Skeletal muscle tissue (tissue), 3 donors: ENCODE measurements at regions not wholly inside any gene's neighbourhood (a gene's known extent, or its start where the extent isn't known, plus 50 kb on each side); places are given as distances from the start of the nearest gene placed in this dataset.

Source experiments
- H3K27ac ChIP-seq: one replicate; pipeline ENCODE4 v1.7.0; 2013; ENCODE audit warnings: mild to moderate bottlenecking, low read depth, low read length, inconsistent platforms
- H3K27me3 ChIP-seq, 3 donors: one replicate each; pipeline ENCODE4 v1.7.0; 2013; ENCODE audit warnings: low read length in 3 of 3; ENCODE audit not compliant: control insufficient read depth in 3 of 3, insufficient read depth in 3 of 3
- H3K36me3 ChIP-seq, 3 donors: one replicate each; pipeline ENCODE4 v1.7.0; 2013; ENCODE audit warnings: low read length in 3 of 3; ENCODE audit not compliant: control insufficient read depth in 3 of 3, insufficient read depth in 3 of 3
- H3K4me1 ChIP-seq, 3 donors: one replicate each; pipeline ENCODE4 v1.7.0; 2013; ENCODE audit warnings: low read length in 3 of 3, mild to moderate bottlenecking in 3 of 3; ENCODE audit not compliant: control insufficient read depth in 3 of 3, insufficient read depth in 3 of 3
- H3K4me3 ChIP-seq, 3 donors: one replicate each; pipeline ENCODE4 v1.7.0; 2013; ENCODE audit warnings: low read length in 3 of 3
- H3K9ac ChIP-seq, 3 donors: one replicate each; pipeline ENCODE4 v1.7.0; 2013; ENCODE audit warnings: low read length in 3 of 3, mild to moderate bottlenecking in 3 of 3, moderate library complexity in 2 of 3, low read depth in 1 of 3
- H3K9me3 ChIP-seq, 3 donors: one replicate each; pipeline ENCODE4 v1.7.0; 2013; ENCODE audit warnings: low read length in 3 of 3; ENCODE audit not compliant: control insufficient read depth in 3 of 3
- donor health status: Osteomylitis.

DNA sequence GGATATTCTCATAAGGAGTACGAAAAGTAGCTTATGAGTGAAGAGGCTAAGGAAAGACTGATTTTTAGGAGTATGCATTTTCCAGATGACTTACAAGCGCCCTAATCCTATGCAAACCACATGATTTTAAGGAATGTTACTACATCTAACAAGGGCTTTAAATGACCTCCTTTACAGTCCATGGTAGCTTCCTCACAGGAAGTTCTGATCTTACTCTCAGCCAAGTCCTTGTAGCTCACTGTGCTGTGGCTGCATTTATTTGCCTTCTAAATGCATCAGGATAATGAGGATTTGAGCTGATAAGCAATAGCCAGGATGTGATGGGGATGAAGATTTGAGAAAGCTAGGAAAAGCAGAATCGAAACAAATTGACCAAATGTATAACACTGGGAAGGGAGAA is 896.0 kb downstream of the MCTP2 start:
- Histone ChIP-seq H3K9me3 (no peaks in the 10 kb centered on the region), H3K27ac (no peak overlapping the region), H3K36me3 (no peaks in the 10 kb centered on the region), H3K27me3 (no peaks in the 10 kb centered on the region), H3K4me1 (peaks cover 0 to 6% (median 3%) of the 10 kb centered on the region in 3 donors), H3K9ac (no peak overlapping the region), H3K4me3 (no peak overlapping the region)

- peaks cover 0 to 6% (median 3%) of the 10 kb centered on the region in 3 donors for H3K4me1 ChIP-seq
- no peak overlapping the region for H3K27ac ChIP-seq
- H3K9ac ChIP-seq: no peak overlapping the region
- H3K9me3 ChIP-seq: no peaks in the 10 kb centered on the region
- H3K36me3 ChIP-seq: no peaks in the 10 kb centered on the region
- H3K27me3 ChIP-seq: no peaks in the 10 kb centered on the region
- no peak overlapping the region for H3K4me3 ChIP-seq
These were observed 898.2 kb downstream of the MCTP2 start for GRCh38 chr15:95129574-95129973.

GRCh38 chr15:95131131-95131556 is 899.8 kb downstream of the MCTP2 start:
- Histone ChIP-seq H3K9ac (no peak overlapping the region), H3K4me3 (no peak overlapping the region), H3K4me1 (peaks cover 0 to 6% (median 3%) of the 10 kb centered on the region in 3 donors), H3K9me3 (no peaks in the 10 kb centered on the region), H3K27ac (no peak overlapping the region), H3K36me3 (no peaks in the 10 kb centered on the region), H3K27me3 (no peaks in the 10 kb centered on the region)

DNA sequence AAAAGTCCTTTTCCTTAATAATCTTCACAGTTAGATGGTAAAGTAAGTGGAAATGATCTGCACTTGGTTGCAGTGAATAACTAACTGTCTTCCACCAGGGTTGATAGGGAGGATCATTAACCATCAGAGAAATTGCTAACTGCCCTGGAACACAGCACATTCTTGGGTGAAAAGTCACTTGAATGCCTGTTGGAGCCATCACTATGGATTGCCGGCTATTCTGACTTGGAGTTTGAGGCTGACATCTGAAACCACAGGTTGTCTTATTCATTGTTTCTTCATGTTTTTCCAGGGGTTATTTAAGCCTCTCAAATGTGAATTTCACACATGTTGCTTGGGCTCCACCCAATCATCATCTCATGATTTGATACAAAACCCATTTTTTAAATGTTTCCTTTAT is 901.4 kb downstream of the MCTP2 start:
- H3K4me3 ChIP-seq: no peak overlapping the region
- H3K27ac ChIP-seq: no peak overlapping the region
- H3K36me3 ChIP-seq: no peaks in the 10 kb centered on the region
- H3K9me3 ChIP-seq: no peaks in the 10 kb centered on the region
- H3K4me1 ChIP-seq: peaks cover 0 to 6% (median 3%) of the 10 kb centered on the region in 3 donors
- no peaks in the 10 kb centered on the region for H3K27me3 ChIP-seq
- no peak overlapping the region for H3K9ac ChIP-seq

GRCh38 chr15:95134431-95135110 is 903.2 kb downstream of the MCTP2 start:
- H3K4me3 ChIP-seq: no peak overlapping the region
- H3K9ac ChIP-seq: no peak overlapping the region
- no peaks in the 10 kb centered on the region for H3K27me3 ChIP-seq
- no peak overlapping the region for H3K27ac ChIP-seq
- H3K36me3 ChIP-seq: no peaks in the 10 kb centered on the region
- peaks cover 0 to 3% (median 3%) of the 10 kb centered on the region in 3 donors for H3K4me1 ChIP-seq
- H3K9me3 ChIP-seq: no peaks in the 10 kb centered on the region

DNA sequence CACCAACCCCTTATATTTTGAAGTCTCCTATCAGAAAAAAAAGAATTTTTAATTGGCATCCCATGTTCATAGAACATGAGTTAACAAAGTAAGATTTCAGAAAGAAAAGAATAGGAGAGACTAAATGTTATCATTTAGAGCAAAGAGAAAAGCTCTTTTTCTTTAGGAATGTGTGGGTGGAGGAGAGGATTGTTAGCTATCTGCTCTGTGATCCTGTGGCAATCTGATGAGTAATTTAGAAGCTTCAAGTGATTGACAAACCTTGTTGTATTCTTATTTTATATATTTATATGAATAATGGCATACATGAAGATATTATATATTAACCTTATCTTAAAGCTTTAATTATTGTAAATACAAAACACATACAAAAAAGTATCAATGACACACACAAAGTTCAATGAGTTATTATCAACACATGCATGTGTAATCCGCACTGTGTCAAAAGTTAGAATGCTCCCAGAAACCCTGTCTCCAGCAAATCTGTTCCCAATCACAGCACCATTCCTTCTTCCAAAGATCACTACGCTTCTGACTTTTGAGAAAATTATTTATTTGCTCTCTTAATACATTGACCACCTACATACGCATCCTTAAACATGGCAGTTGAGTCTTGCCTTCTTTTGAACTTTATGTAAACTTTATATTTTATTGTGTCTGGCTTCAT is 907.4 kb downstream of the MCTP2 start:
- H3K36me3 ChIP-seq: no peaks in the 10 kb centered on the region
- H3K27me3 ChIP-seq: no peaks in the 10 kb centered on the region
- H3K4me1 ChIP-seq: no peaks in the 10 kb centered on the region
- H3K4me3 ChIP-seq: no peak overlapping the region
- no peaks in the 10 kb centered on the region for H3K9me3 ChIP-seq
- no peak overlapping the region for H3K27ac ChIP-seq
- H3K9ac ChIP-seq: no peak overlapping the region

DNA sequence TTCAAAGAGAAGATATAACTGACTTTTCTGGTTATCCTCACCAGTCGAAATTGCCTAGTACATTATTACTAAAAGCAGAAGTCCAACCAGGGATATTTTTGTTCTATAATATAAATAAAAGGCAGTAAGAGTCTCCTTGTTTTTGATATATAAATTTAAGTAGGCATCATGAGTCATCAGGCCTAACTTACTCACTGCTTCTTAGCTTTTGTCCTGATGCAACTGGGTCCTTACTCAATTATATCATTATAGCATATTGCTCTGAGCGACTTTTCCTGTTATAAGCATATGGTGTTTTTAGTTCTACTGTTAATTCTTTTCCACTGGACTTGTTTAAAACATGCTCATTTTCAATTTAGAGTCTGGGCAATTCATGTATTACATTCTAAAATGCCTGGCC is 910.1 kb downstream of the MCTP2 start:
- Histone ChIP-seq H3K9me3 (no peaks in the 10 kb centered on the region), H3K4me1 (no peaks in the 10 kb centered on the region), H3K4me3 (no peak overlapping the region), H3K9ac (no peak overlapping the region), H3K36me3 (no peaks in the 10 kb centered on the region), H3K27me3 (no peaks in the 10 kb centered on the region), H3K27ac (no peak overlapping the region)

DNA sequence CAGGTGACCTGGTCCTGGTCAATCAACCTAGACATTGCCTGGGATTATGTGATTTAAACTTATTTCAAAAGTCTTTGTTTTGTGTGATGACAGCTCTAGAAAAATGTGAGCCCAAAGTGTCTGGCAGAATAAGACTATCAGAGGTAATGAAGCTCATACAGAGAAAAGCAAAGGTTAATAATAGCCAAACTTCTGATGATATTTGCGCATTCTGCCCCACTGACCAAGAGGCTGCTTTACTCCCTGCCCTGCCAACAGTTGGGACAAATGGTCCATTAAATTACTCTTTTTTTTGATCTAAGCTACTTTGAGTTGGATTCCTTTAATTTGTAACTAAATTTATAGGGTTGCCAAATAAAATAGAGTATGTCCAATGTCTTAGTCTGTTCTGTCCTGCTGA is 911.2 kb downstream of the MCTP2 start:
- Histone ChIP-seq H3K9ac (no peak overlapping the region), H3K27me3 (no peaks in the 10 kb centered on the region), H3K36me3 (no peaks in the 10 kb centered on the region), H3K4me3 (no peak overlapping the region), H3K27ac (no peak overlapping the region), H3K4me1 (no peaks in the 10 kb centered on the region), H3K9me3 (no peaks in the 10 kb centered on the region)

DNA sequence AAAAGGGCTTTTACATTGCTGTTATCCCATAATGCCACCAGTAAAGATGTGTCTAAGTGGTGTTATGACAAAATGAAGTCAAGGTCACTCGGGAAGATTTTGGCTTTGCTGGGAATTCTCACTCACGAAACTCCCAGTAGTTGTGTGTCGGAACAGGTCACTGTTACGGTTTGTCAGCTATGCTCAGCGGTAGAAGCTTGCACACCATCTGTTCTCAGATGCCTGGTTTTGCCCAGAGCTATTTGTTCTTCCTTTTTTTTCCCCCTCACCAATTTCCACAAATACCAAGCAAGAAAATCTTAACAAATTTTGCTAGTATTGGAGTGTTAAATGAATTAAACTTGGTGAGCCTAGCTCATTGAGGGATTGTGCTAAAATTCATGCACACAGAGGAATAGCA is 915.1 kb downstream of the MCTP2 start:
- H3K4me3 ChIP-seq: no peak overlapping the region
- no peaks in the 10 kb centered on the region for H3K9me3 ChIP-seq
- H3K9ac ChIP-seq: no peak overlapping the region
- no peaks in the 10 kb centered on the region for H3K27me3 ChIP-seq
- H3K36me3 ChIP-seq: no peaks in the 10 kb centered on the region
- no peaks in the 10 kb centered on the region for H3K4me1 ChIP-seq
- H3K27ac ChIP-seq: no peak overlapping the region

DNA sequence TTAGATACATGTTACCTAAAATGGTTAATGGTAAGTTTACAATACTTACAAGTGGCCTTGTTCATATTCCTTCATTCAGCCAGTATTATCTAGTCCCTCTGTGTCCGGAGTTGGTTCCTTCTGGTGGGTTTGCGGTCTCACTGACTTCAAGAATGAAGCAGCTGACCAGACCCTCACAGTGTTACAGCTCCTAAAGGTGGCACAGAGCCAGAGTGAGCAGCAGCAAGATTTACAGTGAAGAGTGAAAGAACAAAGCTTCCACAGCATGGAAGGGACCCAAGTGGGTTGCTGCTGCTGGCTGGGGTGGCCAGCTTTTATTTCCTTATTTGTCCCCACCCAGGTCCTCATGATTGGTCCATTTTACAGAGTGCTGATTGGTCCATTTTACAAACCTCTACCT is 916.8 kb downstream of the MCTP2 start:
- Histone ChIP-seq H3K9me3 (no peaks in the 10 kb centered on the region), H3K36me3 (no peaks in the 10 kb centered on the region), H3K27me3 (no peaks in the 10 kb centered on the region), H3K4me3 (no peak overlapping the region), H3K9ac (no peak overlapping the region), H3K4me1 (no peaks in the 10 kb centered on the region), H3K27ac (no peak overlapping the region)
